GM19467 (cell line): ENCODE measurements at regions not wholly inside any gene's neighbourhood (a gene's known extent, or its start where the extent isn't known, plus 50 kb on each side); places are given as distances from the start of the nearest gene placed in this dataset.
A peak's percentile ranks its signal among the peaks of the same experiment; 100 is the strongest.
"Not testable (repeated sequence)": the region's sequence is repeated elsewhere in the genome, so short reads cannot be mapped to it uniquely, and the experiment has no call there.

Source experiments
- ATAC-seq: cut with Tn5 transposase; IDR thresholded peaks from one replicate; pipeline ENCODE4 v1.9.1; 2021; ENCODE audit warnings: mild to moderate bottlenecking, moderate library complexity; ENCODE audit not compliant: unreplicated experiment

- no peak for ATAC-seq
These were observed 95.0 kb upstream of the IFNGR1 start for GRCh38 chr6:137313928-137314855.

- no peak for ATAC-seq
These were observed 94.0 kb upstream of the IFNGR1 start for GRCh38 chr6:137313211-137313610.

- no peak for ATAC-seq
These were observed 92.8 kb upstream of the IFNGR1 start for GRCh38 chr6:137311940-137312339.

- ATAC-seq = no peak
These were observed 90.0 kb upstream of the IFNGR1 start for GRCh38 chr6:137309078-137309762.

GRCh38 chr6:137307163-137307854, 88.1 kb upstream of the IFNGR1 start:
- ATAC-seq = no peak

GRCh38 chr6:137305691-137306090, 86.5 kb upstream of the IFNGR1 start:
- no peak for ATAC-seq

- no peak for ATAC-seq
These were observed 85.0 kb upstream of the IFNGR1 start for GRCh38 chr6:137304020-137304780.

GRCh38 chr6:137303441-137303840, 84.3 kb upstream of the IFNGR1 start:
- no peak for ATAC-seq

- ATAC-seq = no peak
These were observed 80.5 kb upstream of the IFNGR1 start for GRCh38 chr6:137299681-137300080.

- no peak for ATAC-seq
These were observed 78.7 kb upstream of the IFNGR1 start for GRCh38 chr6:137297887-137298286.

- not testable (repeated sequence) for ATAC-seq
These were observed 73.1 kb upstream of the IFNGR1 start for GRCh38 chr6:137292326-137292725.

GRCh38 chr6:137291441-137291840, 72.3 kb upstream of the IFNGR1 start:
- ATAC-seq = no peak

- no peak for ATAC-seq
These were observed 71.5 kb upstream of the IFNGR1 start for GRCh38 chr6:137290601-137291261.

- no peak for ATAC-seq
These were observed 67.7 kb upstream of the IFNGR1 start for GRCh38 chr6:137286916-137287315.

- ATAC-seq = no peak
These were observed 67.2 kb upstream of the IFNGR1 start for GRCh38 chr6:137286368-137286767.

GRCh38 chr6:137284811-137285110, 65.6 kb upstream of the IFNGR1 start:
- ATAC-seq = no peak

- peak; percentile 62 for ATAC-seq
These were observed 65.0 kb upstream of the IFNGR1 start for GRCh38 chr6:137283940-137284810.

- no peak for ATAC-seq
These were observed 63.9 kb upstream of the IFNGR1 start for GRCh38 chr6:137283080-137283479.

GRCh38 chr6:137282254-137282653, 63.1 kb upstream of the IFNGR1 start:
- ATAC-seq = no peak
